H9 (cell line): ENCODE measurements at regions not wholly inside any gene's neighbourhood (a gene's known extent, or its start where the extent isn't known, plus 50 kb on each side); places are given as distances from the start of the nearest gene placed in this dataset.

Experiments used
- DNase-seq: peaks from one replicate; pipeline ENCODE4 v3.0.0-alpha.2; 2017
- H2AFZ ChIP-seq: one replicate; pipeline ENCODE4 v1.6.1; 2013; ENCODE audit warnings: mild to moderate bottlenecking, low read length, control low read depth, moderate library complexity
- H2AK5ac ChIP-seq: 2 replicates; pipeline ENCODE4 v1.6.1; 2013; ENCODE audit warnings: low read length, control low read depth, mixed read lengths; ENCODE audit not compliant: insufficient read length
- H2BK120ac ChIP-seq: one replicate; pipeline ENCODE4 v1.6.1; 2013; ENCODE audit warnings: low read depth, mild to moderate bottlenecking, low read length, control low read depth, inconsistent platforms; ENCODE audit not compliant: poor library complexity, severe bottlenecking
- H2BK12ac ChIP-seq: 2 replicates; pipeline ENCODE4 v1.6.1; 2013; ENCODE audit warnings: low read length, control low read depth, mixed read lengths, low read depth; ENCODE audit not compliant: insufficient read length
- H2BK15ac ChIP-seq: 2 replicates; pipeline ENCODE4 v1.6.1; 2013; ENCODE audit warnings: low read depth, low read length, control low read depth
- H2BK20ac ChIP-seq: one replicate; pipeline ENCODE4 v1.6.1; 2013; ENCODE audit warnings: low read depth, mild to moderate bottlenecking, low read length, control low read depth, inconsistent platforms; ENCODE audit not compliant: poor library complexity, severe bottlenecking
- H2BK5ac ChIP-seq: 2 replicates; pipeline ENCODE4 v1.6.1; 2013; ENCODE audit warnings: low read length, control low read depth, mixed read lengths; ENCODE audit not compliant: insufficient read length
- H3K14ac ChIP-seq: 2 replicates; pipeline ENCODE4 v1.6.1; 2013; ENCODE audit warnings: low read length, control low read depth; ENCODE audit not compliant: insufficient read depth
- H3K18ac ChIP-seq: 2 replicates; pipeline ENCODE4 v1.6.1; 2013; ENCODE audit warnings: low read depth, mild to moderate bottlenecking, mixed read lengths, low read length, control low read depth; ENCODE audit not compliant: insufficient read length
- H3K23ac ChIP-seq: 2 replicates; pipeline ENCODE4 v1.6.1; 2013; ENCODE audit warnings: low read length, control low read depth, mixed read lengths, low read depth; ENCODE audit not compliant: insufficient read length
- H3K23me2 ChIP-seq: 2 replicates; pipeline ENCODE4 v1.6.1; 2013; ENCODE audit warnings: low read depth, mild to moderate bottlenecking, mixed read lengths, low read length, control low read depth; ENCODE audit not compliant: insufficient read length, poor library complexity, severe bottlenecking
- H3K27ac ChIP-seq: 2 replicates; pipeline ENCODE4 v1.5.1; 2013; ENCODE audit warnings: low read length, control low read depth, mixed read lengths, low read depth; ENCODE audit not compliant: insufficient read length
- H3K27me3 ChIP-seq: 2 replicates; pipeline ENCODE4 v1.6.1; 2013; ENCODE audit warnings: low read length, control low read depth, inconsistent platforms; ENCODE audit not compliant: insufficient read depth
- H3K4ac ChIP-seq: 2 replicates; pipeline ENCODE4 v1.6.1; 2013; ENCODE audit warnings: low read depth, mild to moderate bottlenecking, control low read depth, inconsistent platforms, low read length, moderate library complexity
- H3K4me1 ChIP-seq: 2 replicates; pipeline ENCODE4 v1.6.1; 2013; ENCODE audit warnings: low read length, control low read depth, inconsistent platforms; ENCODE audit not compliant: insufficient read depth
- H3K4me2 ChIP-seq: 2 replicates; pipeline ENCODE4 v1.6.1; 2013; ENCODE audit warnings: low read length, control low read depth, mixed read lengths; ENCODE audit not compliant: insufficient read length, insufficient read depth
- H3K56ac ChIP-seq: 2 replicates; pipeline ENCODE4 v1.6.1; 2013; ENCODE audit warnings: low read depth, mild to moderate bottlenecking, mixed read lengths, low read length, control low read depth; ENCODE audit not compliant: insufficient read length
- H3K79me1 ChIP-seq: 2 replicates; pipeline ENCODE4 v1.6.1; 2013; ENCODE audit warnings: low read depth, mild to moderate bottlenecking, moderate library complexity, low read length, control low read depth, inconsistent platforms; ENCODE audit not compliant: insufficient read depth, poor library complexity, severe bottlenecking
- H3K79me2 ChIP-seq: 2 replicates; pipeline ENCODE4 v1.6.1; 2013; ENCODE audit warnings: low read length, control low read depth, inconsistent platforms; ENCODE audit not compliant: insufficient read depth
- H3K9ac ChIP-seq: 2 replicates; pipeline ENCODE4 v1.6.1; 2013; ENCODE audit warnings: low read length, control low read depth, mixed read lengths; ENCODE audit not compliant: insufficient read length; ENCODE audit errors: extremely low read depth
- H3K9me3 ChIP-seq: one replicate; pipeline ENCODE4 v1.6.1; 2013; ENCODE audit warnings: low read depth, low read length, inconsistent platforms; ENCODE audit not compliant: control insufficient read depth
- H3T11ph ChIP-seq: one replicate; pipeline ENCODE4 v1.6.1; 2013; ENCODE audit warnings: mild to moderate bottlenecking, low read length, control low read depth, inconsistent platforms
- H4K20me1 ChIP-seq: one replicate; pipeline ENCODE4 v1.6.1; 2013; ENCODE audit not compliant: control insufficient read depth, insufficient read length, insufficient read depth
- H4K5ac ChIP-seq: 2 replicates; pipeline ENCODE4 v1.6.1; 2013; ENCODE audit warnings: low read depth, mild to moderate bottlenecking, mixed read lengths, low read length, control low read depth; ENCODE audit not compliant: insufficient read length
- H4K8ac ChIP-seq: replicated peaks from 2 replicates; pipeline ENCODE4 v1.6.1; 2013; ENCODE audit warnings: low read length, control low read depth, mixed read lengths, low read depth; ENCODE audit not compliant: insufficient read length
- H4K91ac ChIP-seq: 2 replicates; pipeline ENCODE4 v1.6.1; 2013; ENCODE audit warnings: low read depth, mild to moderate bottlenecking, moderate library complexity, mixed read lengths, low read length, control low read depth; ENCODE audit not compliant: insufficient read length
- H3K27ac Mint-ChIP-seq, 3 experiments: 2 replicates in 2 of 3; 3 replicates in 1 of 3; pipeline ENCODE4 v1.8.0; 2020 to 2021; ENCODE audit warnings: mixed read lengths in 3 of 3, mild to moderate bottlenecking in 1 of 3, moderate library complexity in 1 of 3
- H3K27me3 Mint-ChIP-seq: 2 replicates; pipeline ENCODE4 v1.8.0; 2021; ENCODE audit warnings: low read depth, mild to moderate bottlenecking, moderate library complexity, mixed read lengths
- H3K36me3 Mint-ChIP-seq, 3 experiments: 2 replicates in 2 of 3; 3 replicates in 1 of 3; pipeline ENCODE4 v1.8.0; 2020 to 2021; ENCODE audit warnings: low read depth in 3 of 3, mixed read lengths in 3 of 3; ENCODE audit not compliant: insufficient read depth in 1 of 3
- H3K4me1 Mint-ChIP-seq, 2 experiments: 2 replicates each; pipeline ENCODE4 v1.8.0; 2020; ENCODE audit warnings: mixed read lengths in 2 of 2
- H3K4me3 Mint-ChIP-seq, 2 experiments: 2 replicates in 1 of 2; 3 replicates in 1 of 2; pipeline ENCODE4 v1.8.0; 2020 to 2021; ENCODE audit warnings: mild to moderate bottlenecking in 2 of 2, mixed read lengths in 2 of 2, moderate library complexity in 1 of 2
- H3K9me3 Mint-ChIP-seq, 2 experiments: 2 replicates in 1 of 2; 3 replicates in 1 of 2; pipeline ENCODE4 v1.8.0; 2020; ENCODE audit warnings: mild to moderate bottlenecking in 2 of 2, mixed read lengths in 2 of 2, moderate library complexity in 1 of 2
- CTCF ChIP-seq: fragments of 200-600 bp; sonication (generic); conservative IDR thresholded peaks from 3 replicates; pipeline ENCODE4 v1.8.0; 2021; ENCODE audit warnings: antibody characterized with exemption, mild to moderate bottlenecking
- WGBS: extraction: QIAGEN DNeasy Blood & Tissue Kit; methylation state at CpG from one replicate; pipeline ENCODE4 v1.1.7; 2013; ENCODE audit warnings: missing lambda C conversion rate, low lambda C conversion rate, mixed read lengths; ENCODE audit not compliant: insufficient read length; ENCODE audit errors: extremely low coverage; 5-methylcytosine and 5-hydroxymethylcytosine counted together

- no peaks in the 10 kb centered on the region for H3K4me1 ChIP-seq
- Mint-ChIP-seq H3K27me3 (no peaks in the 10 kb centered on the region), H3K4me3 (no peak overlapping the region), H3K36me3 (no peaks in the 10 kb centered on the region; a peak in 1 of 7 replicates), H3K4me1 (no peaks in the 10 kb centered on the region), H3K9me3 (no peaks in the 10 kb centered on the region; a peak in 1 of 5 replicates), H3K27ac (no peak overlapping the region; a peak in 1 of 7 replicates)
- H3K56ac ChIP-seq = no peak overlapping the region
- H3K27ac ChIP-seq = no peak overlapping the region
- H4K8ac ChIP-seq = no peak overlapping the region
- H3K79me1 ChIP-seq = no peaks in the 10 kb centered on the region
- no peak overlapping the region for H2BK15ac ChIP-seq
- H3K4ac ChIP-seq = no peak overlapping the region
- H3K14ac ChIP-seq = no peak overlapping the region
- DNase-seq = no peak
- no peak overlapping the region for H2BK20ac ChIP-seq
- H3K9me3 ChIP-seq = no peaks in the 10 kb centered on the region
- H3K18ac ChIP-seq = no peak overlapping the region
- H4K20me1 ChIP-seq = no peaks in the 10 kb centered on the region
- TF ChIP-seq CTCF = no peak
- no CpG with 5 or more reads among the region's 2 CpGs for WGBS
- H3K27me3 ChIP-seq = no peaks in the 10 kb centered on the region
- H2AK5ac ChIP-seq = no peak overlapping the region
- H3K23ac ChIP-seq = no peak overlapping the region
- no peak overlapping the region for H2BK12ac ChIP-seq
- H3K4me2 ChIP-seq = no peak overlapping the region
- H4K5ac ChIP-seq = no peak overlapping the region
- H3T11ph ChIP-seq = no peak overlapping the region
- H2BK120ac ChIP-seq = no peak overlapping the region
- H3K79me2 ChIP-seq = no peaks in the 10 kb centered on the region
- peak overlapping the region; percentile 33 for H2AFZ ChIP-seq
- H3K9ac ChIP-seq = no peak overlapping the region
- H4K91ac ChIP-seq = no peak overlapping the region
- H2BK5ac ChIP-seq = no peak overlapping the region
- no peaks in the 10 kb centered on the region for H3K23me2 ChIP-seq
Measured at GRCh38 chr18:66046032-66046602, 295.3 kb downstream of the CDH7 start.
